Fibroblast of mammary gland (primary cell): ENCODE measurements at regions not wholly inside any gene's neighbourhood (a gene's known extent, or its start where the extent isn't known, plus 50 kb on each side); places are given as distances from the start of the nearest gene placed in this dataset.

Experiments
- DNase-seq: peaks from one replicate; pipeline ENCODE4 v3.0.0-alpha.2; 2010; ENCODE audit warnings: low read depth
- H3K4me3 ChIP-seq: 2 replicates; pipeline ENCODE4 v1.5.1; 2011; ENCODE audit warnings: low read depth, mild to moderate bottlenecking, low read length, moderate library complexity; ENCODE audit not compliant: control insufficient read depth
- TF ChIP-seq, protein P1 (sequence below): conservative IDR thresholded peaks from 2 replicates; pipeline ENCODE4 v1.5.1; 2011; ENCODE audit warnings: low read depth, low read length, inconsistent platforms; ENCODE audit not compliant: control insufficient read depth, insufficient read depth

DNA sequence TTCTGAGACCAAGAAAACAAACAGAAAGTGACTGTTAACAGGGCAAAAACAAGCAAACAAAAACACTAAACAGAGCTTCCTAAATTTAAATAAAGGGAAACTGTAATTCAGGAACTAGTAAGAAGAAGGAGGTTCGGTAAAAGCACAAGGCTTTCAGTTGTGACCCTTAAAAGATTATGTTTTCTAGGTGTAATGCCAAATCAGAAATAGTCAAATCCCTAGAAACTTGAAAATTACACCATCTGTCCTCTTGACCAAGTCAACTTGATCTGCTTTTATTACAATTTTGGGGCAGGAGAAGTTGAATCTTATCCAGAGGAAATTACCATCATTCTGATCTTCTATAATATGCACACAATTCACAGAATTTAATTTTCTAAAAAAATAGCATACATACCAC lies 754.0 kb upstream of the ADGRL4 start:
- TF ChIP-seq, protein P1, sequence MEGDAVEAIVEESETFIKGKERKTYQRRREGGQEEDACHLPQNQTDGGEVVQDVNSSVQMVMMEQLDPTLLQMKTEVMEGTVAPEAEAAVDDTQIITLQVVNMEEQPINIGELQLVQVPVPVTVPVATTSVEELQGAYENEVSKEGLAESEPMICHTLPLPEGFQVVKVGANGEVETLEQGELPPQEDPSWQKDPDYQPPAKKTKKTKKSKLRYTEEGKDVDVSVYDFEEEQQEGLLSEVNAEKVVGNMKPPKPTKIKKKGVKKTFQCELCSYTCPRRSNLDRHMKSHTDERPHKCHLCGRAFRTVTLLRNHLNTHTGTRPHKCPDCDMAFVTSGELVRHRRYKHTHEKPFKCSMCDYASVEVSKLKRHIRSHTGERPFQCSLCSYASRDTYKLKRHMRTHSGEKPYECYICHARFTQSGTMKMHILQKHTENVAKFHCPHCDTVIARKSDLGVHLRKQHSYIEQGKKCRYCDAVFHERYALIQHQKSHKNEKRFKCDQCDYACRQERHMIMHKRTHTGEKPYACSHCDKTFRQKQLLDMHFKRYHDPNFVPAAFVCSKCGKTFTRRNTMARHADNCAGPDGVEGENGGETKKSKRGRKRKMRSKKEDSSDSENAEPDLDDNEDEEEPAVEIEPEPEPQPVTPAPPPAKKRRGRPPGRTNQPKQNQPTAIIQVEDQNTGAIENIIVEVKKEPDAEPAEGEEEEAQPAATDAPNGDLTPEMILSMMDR: no peak
- H3K4me3 ChIP-seq: no peak overlapping the region
- peak; percentile 14 for DNase-seq

DNA sequence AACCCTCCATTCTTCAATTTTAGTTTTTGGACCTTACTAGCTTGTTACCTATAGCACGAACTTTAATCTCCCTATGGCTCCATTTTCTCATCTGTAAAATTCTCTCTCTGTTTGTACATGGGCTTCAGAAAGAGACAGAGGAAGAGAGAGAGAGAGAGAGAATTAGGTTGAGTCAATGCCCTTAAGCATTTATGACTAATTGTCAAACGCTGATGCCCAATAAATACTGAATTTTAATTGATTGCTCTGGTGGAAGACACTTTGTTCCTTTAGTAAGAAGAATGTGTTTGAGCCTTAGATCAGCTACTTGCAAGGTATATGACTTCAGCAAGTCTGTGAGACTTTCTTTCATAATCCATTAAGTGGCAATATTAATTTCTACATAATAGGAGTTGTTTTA lies 743.1 kb upstream of the ADGRL4 start:
- TF ChIP-seq, protein P1: no peak
- DNase-seq: no peak
- H3K4me3 ChIP-seq: no peak overlapping the region

DNA sequence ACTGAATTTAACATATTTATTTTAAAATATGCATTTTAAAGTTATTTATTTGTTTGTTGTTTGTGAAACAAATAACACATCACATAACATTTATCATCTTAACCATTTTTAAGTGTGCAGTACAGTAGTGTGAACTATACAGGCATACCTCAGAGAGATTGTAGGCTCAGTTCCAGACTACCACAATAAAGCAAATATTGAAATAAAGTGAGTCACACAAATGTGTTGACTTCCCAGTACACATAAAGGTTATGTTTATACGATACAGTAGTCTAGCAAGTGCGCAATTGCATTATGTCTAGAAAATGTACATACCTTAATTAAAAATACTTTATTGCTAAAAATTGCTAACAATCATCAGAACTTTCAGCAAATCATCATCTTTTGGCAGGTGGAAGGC lies 739.4 kb upstream of the ADGRL4 start:
- peak; percentile 4 for DNase-seq
- H3K4me3 ChIP-seq: no peak overlapping the region
- TF ChIP-seq, protein P1: no peak

DNA sequence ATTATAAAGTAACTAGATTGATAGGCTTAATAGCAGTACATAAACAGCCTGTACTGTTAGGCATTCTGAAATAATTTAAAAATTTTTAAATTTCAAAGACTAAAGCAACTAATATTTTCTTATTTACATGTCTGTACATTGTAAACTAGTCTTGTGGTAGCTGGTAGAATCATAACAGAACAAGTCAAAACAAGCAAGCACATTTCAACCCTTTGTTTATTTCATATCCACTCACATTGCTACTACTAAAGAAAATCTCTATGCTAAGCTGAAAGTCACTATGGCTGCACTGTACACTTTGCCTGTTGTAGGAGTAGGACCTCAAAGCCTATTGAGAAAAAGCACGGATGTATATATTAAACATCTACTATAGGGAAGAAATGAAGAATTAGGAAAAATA lies 738.2 kb upstream of the ADGRL4 start:
- TF ChIP-seq, protein P1: no peak
- no peak for DNase-seq
- no peak overlapping the region for H3K4me3 ChIP-seq

DNA sequence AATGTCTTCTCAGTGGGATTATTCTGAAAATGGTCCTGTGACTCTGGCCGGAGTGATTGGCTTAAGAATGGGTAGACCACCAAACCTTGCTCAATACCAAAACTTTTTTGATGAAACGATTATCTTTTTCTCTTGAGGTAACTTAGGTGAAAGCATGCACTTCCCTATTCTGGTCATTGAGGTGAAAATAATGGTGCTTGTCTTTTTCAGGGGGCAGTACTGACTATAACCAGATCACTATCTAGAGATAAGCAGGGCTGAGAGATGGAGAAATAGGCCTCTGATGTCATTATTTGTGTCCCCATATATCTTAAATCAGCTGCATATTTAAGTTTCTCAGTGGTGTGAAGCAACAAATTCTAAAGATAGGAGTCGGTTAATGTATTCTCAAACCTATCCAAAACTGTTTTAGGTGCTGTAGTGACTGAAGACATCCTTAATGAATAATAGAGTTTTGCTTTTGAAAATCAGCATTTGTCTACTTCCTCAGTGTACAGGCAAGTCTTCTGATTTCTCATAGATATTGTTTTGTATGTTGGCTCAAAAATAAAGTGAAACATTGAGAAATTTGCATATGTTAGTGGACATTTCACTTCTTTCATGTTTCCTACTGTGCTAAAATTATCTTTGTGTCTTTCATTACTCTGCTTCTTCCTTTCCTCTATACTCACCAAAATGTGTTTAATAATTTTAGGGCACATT lies 735.3 kb upstream of the ADGRL4 start:
- TF ChIP-seq, protein P1: no peak
- DNase-seq: no peak
- H3K4me3 ChIP-seq: no peak overlapping the region

DNA sequence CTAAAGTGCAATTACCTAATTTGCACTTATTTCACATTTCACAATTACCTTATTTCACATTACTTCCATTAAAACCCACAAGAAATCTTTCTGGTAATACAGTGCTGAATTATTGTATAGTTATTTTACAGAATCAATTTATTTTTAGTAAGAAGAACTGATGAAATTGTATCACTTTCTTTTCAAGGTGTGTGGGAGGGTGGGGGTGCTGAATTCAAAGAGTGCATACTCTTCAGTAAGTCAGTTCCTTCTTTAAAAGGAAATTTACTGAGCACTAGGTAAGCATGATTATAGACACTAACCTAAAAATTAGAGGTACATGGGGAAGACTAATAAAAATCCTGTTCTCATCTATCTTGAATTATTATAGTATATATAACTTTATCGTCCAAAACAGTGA lies 731.6 kb upstream of the ADGRL4 start:
- no peak overlapping the region for H3K4me3 ChIP-seq
- DNase-seq: no peak
- TF ChIP-seq, protein P1: no peak

DNA sequence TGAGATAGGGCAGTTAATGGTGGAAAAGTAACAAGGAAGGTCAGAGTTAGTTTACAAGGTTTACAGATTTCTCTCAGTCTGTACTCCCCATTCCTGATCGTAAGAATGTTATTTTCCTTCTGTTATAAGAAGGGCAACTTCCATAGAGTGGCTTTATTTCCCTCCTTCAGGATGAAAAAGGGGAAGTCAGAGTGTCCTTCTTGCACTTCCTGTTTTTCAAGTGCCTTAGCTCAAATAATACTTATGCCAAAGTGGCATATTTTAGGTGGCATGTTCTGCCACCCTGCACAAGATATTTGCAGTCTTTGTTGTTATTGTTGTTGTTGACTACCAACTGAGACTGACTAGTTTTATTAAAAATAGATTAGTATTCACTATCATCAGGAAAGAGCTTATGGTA lies 730.7 kb upstream of the ADGRL4 start:
- H3K4me3 ChIP-seq: no peak overlapping the region
- DNase-seq: no peak
- TF ChIP-seq, protein P1: no peak
